Colonic mucosa (tissue), 4 donors: ENCODE measurements at regions not wholly inside any gene's neighbourhood (a gene's known extent, or its start where the extent isn't known, plus 50 kb on each side); places are given as distances from the start of the nearest gene placed in this dataset.
A peak's percentile ranks its signal among the peaks of the same experiment; 100 is the strongest.

ENCODE experiments used
- DNase-seq: peaks from one replicate; pipeline ENCODE4 v3.0.0-alpha.2; 2020
- H3K27ac ChIP-seq: fragments of 200-600 bp; one replicate; pipeline ENCODE4 v1.8.0; 2021
- H3K27me3 ChIP-seq: fragments of 200-600 bp; one replicate; pipeline ENCODE4 v1.8.0; 2021
- H3K36me3 ChIP-seq: fragments of 200-600 bp; one replicate; pipeline ENCODE4 v1.8.0; 2021
- H3K4me1 ChIP-seq: fragments of 200-600 bp; one replicate; pipeline ENCODE4 v1.8.0; 2021; ENCODE audit warnings: mild to moderate bottlenecking
- H3K4me3 ChIP-seq: fragments of 200-600 bp; one replicate; pipeline ENCODE4 v1.8.0; 2021
- H3K9ac ChIP-seq, 2 donors: one replicate each; pipeline ENCODE4 v1.7.0; 2013; ENCODE audit warnings: control low read depth in 2 of 2, low read depth in 2 of 2, low read length in 2 of 2
- H3K9me3 ChIP-seq: fragments of 200-600 bp; one replicate; pipeline ENCODE4 v1.8.0; 2021
- CTCF ChIP-seq: fragments of 200-600 bp; IDR thresholded peaks from one replicate; pipeline ENCODE4 v1.8.0; 2022; ENCODE audit warnings: antibody characterized with exemption, mild to moderate bottlenecking
- intact Hi-C: fragments of 100-400 bp; cut with DNase I; formaldehyde crosslinking; loops from one replicate; pipeline ENCODE4 v1.14.1; 2022
- donor health status: healthy.
- donor health status: DM: no; HTN: no; CAD: no.
- donor health status: DM: no; HTN: no; CAD: no.

GRCh38 chr6:21915707-21916260, 322.2 kb downstream of the SOX4 start:
- Histone ChIP-seq H3K4me1 (no peaks in the 10 kb centered on the region), H3K9ac (no peak overlapping the region), H3K27me3 (no peaks in the 10 kb centered on the region), H3K9me3 (no peaks in the 10 kb centered on the region), H3K36me3 (no peaks in the 10 kb centered on the region), H3K27ac (no peak overlapping the region), H3K4me3 (no peak overlapping the region)
- intact Hi-C loops = no loop called here
- no peak for DNase-seq
- no peak for TF ChIP-seq CTCF

DNA sequence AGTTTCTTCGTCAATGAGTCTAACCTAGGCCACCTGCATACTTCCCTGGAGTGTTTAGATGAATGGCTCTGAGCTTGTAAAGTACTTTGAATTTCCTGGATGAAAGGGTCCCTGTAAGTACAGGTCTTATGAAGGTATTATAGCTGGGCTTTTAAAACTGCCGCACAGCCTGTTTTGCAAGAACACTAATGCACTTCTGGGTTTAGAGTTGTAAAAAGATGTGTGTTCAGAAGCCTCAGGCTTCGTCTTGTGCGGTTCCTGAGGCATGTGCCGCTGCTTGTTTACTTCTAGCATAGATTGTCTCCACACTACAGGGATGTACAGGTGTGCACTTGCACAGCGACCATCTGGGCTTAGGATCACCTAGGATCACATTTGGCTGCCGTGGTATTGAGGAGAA, 324.5 kb downstream of the SOX4 start:
- no peaks in the 10 kb centered on the region for H3K4me1 ChIP-seq
- intact Hi-C loops = no loop called here
- no peak overlapping the region for H3K4me3 ChIP-seq
- no peak overlapping the region for H3K27ac ChIP-seq
- DNase-seq = no peak
- H3K27me3 ChIP-seq = no peaks in the 10 kb centered on the region
- no peaks in the 10 kb centered on the region for H3K9me3 ChIP-seq
- TF ChIP-seq CTCF = no peak
- H3K36me3 ChIP-seq = no peaks in the 10 kb centered on the region
- H3K9ac ChIP-seq = no peak overlapping the region

DNA sequence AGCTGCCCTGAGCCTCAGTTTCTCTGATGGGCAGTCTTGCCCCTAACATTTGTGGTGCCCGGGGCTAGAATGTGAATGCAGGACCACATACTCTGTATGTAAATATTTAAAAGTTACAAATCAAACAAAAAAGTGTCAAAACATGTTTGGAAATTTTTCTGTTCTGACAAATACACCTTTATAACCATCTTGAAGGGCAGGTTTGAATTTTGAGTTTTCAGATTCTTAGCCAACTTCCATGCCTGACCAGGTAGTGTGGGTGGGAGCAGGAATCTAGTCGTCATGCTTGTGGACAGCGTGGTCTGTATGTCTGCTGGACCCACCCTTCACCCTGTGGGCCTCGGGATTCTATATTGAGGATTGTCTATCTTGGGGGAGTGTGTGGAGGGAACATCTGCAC, 325.1 kb downstream of the SOX4 start:
- no peak overlapping the region for H3K27ac ChIP-seq
- no peaks in the 10 kb centered on the region for H3K36me3 ChIP-seq
- no peaks in the 10 kb centered on the region for H3K27me3 ChIP-seq
- H3K4me1 ChIP-seq = no peaks in the 10 kb centered on the region
- no peaks in the 10 kb centered on the region for H3K9me3 ChIP-seq
- no peak for DNase-seq
- no peak overlapping the region for H3K9ac ChIP-seq
- TF ChIP-seq CTCF = no peak
- intact Hi-C loops = no loop called here
- no peak overlapping the region for H3K4me3 ChIP-seq

DNA sequence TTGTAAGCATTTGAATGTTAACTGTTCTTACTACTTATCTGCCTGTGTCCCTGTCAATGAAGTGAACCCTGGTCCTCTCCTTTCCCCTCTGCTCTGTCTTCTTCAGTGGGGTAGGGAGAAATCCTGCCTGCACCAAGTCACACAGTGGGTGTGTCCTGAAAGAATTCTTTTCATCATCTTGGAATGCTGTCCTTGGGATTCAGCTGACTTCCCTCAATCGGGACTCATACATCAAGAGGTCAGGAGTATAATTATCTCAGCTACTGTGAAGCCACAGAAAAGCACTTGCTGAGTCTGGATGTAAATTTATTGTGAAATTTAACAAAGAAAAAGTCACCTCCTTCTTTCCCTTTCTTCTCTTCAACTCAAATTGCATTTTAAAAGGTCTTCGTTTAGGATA, 328.5 kb downstream of the SOX4 start:
- no peaks in the 10 kb centered on the region for H3K9me3 ChIP-seq
- H3K4me1 ChIP-seq = no peaks in the 10 kb centered on the region
- intact Hi-C loops = no loop called here
- no peaks in the 10 kb centered on the region for H3K27me3 ChIP-seq
- no peak for DNase-seq
- H3K9ac ChIP-seq = no peak overlapping the region
- no peak overlapping the region for H3K27ac ChIP-seq
- TF ChIP-seq CTCF = no peak
- H3K36me3 ChIP-seq = no peaks in the 10 kb centered on the region
- H3K4me3 ChIP-seq = no peak overlapping the region

- intact Hi-C loops = no loop called here
- TF ChIP-seq CTCF = no peak
- Histone ChIP-seq H3K9ac (no peak overlapping the region), H3K36me3 (no peaks in the 10 kb centered on the region), H3K9me3 (no peaks in the 10 kb centered on the region), H3K27ac (no peak overlapping the region), H3K27me3 (no peaks in the 10 kb centered on the region), H3K4me1 (no peaks in the 10 kb centered on the region), H3K4me3 (no peak overlapping the region)
- no peak for DNase-seq
Measured at GRCh38 chr6:21924002-21924401, 330.5 kb downstream of the SOX4 start.

DNA sequence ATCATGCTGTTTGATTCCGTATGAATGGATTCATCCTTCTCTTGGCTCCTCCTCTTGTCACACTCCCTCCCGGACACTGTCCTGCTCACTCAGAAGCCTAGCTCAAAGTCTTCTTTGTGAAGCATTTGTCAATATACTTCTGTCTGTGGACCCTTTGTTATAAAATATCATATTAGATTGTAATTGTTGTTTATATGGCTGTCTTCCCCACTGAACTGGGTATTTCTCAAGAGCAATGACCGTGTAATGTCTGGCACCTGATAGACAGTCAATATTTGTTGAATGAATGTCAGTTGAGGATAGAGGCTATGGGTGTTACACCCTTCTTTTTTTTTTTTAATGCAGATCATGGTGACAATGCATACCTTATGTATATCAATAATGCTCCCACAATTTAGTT, 335.3 kb downstream of the SOX4 start:
- H3K27me3 ChIP-seq = no peaks in the 10 kb centered on the region
- no peaks in the 10 kb centered on the region for H3K9me3 ChIP-seq
- H3K9ac ChIP-seq = peak overlapping the region in 1 of 2 donors; percentile 4
- H3K36me3 ChIP-seq = no peaks in the 10 kb centered on the region
- H3K27ac ChIP-seq = no peak overlapping the region
- no peak for DNase-seq
- no peaks in the 10 kb centered on the region for H3K4me1 ChIP-seq
- no peak for TF ChIP-seq CTCF
- H3K4me3 ChIP-seq = no peak overlapping the region
- intact Hi-C loops = no loop called here
